Activated naive CD4-positive, alpha-beta T cell treated with Interleukin-2 at 50 U/mL for 16 hours (primary cell): ENCODE measurements at regions not wholly inside any gene's neighbourhood (a gene's known extent, or its start where the extent isn't known, plus 50 kb on each side); places are given as distances from the start of the nearest gene placed in this dataset.

Experiments used
- DNase-seq: peaks from one replicate; pipeline ENCODE4 v3.0.0-alpha.2; 2020

DNA sequence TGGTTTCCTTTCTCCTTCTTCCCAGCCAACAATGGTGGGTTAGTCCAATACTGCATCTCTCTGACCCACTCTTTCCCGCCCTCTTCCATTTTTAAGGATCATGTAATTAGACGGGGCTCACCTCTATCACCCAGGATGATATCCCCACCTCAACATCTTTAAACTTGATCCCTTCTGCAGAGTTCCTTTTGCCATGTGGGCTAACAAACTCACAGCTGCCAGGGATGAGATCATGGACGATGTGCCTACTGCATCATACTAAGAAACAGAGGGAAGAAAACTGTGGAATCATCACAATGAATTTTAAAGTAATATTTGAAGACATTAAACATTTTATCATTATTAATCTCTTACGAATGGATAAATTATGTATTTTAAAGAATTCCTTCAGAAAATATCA, 183.5 kb downstream of the RDH14 start:
- DNase-seq, result no peak

DNA sequence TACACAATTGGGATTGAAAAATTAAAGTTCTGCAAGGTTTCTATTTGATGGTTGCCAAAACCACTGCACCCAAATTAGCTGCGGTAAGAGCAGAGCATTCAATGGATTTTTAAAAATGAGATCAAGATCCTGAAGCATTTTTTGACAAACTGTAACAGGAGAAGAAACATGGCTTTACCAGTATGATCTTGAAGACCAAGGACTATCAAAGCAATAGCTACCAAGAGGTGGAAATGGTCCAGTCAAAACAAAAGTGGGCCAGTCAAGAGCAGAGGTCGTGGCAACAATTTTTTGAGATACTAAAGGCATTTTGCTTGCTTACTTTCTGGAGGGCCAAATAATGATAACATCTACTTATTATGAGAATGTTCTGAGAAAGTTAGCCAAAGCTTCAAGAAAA, 186.8 kb downstream of the RDH14 start:
- no peak for DNase-seq

DNA sequence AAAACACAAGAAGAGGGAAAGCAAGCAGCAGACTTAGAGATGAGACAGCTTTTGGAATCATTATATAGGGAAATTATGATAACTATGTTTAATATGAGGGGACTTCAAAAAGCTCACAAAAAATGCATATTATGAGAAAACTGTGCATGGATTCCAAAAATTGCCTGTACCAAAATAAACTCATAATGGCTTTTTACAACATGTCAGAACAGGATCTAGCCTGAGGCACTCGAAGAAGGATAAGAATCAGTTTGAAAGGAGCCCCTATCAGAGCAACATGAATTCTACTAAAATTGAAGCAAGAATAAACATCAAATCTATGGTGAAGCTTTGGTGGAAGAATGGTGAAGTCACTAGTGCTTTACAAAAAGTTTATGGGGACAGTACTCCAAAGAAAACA, 187.4 kb downstream of the RDH14 start:
- DNase-seq, result no peak

DNA sequence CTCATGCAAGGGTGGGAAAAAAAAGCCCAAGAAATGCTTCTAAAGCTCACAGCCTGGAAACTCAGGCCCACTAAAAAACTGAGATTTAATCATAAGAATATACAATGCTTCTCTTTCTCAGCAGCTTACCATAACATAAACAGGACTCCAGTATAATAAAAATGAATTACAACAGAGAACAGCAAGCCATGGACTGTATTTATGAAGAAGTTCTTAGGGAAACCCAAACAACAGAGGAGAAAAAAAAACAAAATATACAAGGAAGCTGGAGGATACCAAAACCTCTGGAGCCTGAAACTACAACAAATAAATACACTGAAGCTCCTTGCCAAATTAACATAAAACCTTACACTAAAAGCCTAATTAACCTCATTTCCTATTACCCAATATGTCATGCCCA, 187.8 kb downstream of the RDH14 start:
- no peak for DNase-seq

DNA sequence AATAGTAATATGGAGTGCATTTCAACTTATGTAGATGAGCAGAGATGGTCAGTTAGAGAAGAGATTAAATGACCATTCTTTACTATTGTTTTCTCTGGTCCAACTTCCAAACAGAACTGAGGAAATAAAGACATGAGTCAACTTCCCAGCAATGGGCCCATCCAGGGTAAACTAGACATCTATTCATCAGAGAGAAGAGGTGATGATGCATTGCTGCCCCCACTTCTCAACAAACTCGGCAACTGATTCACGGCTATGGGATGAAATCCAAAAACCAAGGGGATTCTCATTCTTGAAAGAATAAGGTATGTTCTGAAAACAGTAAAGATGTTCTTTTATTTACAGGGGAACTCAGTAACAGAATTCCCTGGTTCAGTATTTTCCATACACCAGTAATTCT, 190.7 kb downstream of the RDH14 start:
- no peak for DNase-seq

DNA sequence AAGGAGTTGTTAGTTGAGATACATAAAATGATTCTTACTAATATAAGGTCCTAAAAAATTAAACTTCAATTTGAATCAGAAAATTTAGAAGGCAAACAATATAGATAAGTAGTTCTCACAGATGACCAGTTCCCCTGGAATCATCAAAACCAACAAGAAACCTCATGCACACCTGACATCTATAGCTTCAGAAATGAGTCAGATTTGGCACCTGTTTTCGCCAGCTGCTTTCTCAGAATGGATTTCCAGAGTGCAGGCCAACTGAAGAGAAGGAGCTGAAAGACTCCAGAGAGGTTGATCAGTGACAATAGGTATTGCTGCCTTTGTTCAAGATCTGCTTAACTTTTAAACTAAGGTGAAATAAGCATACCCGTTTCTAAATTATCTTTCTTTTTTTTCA, 192.4 kb downstream of the RDH14 start:
- no peak for DNase-seq

DNA sequence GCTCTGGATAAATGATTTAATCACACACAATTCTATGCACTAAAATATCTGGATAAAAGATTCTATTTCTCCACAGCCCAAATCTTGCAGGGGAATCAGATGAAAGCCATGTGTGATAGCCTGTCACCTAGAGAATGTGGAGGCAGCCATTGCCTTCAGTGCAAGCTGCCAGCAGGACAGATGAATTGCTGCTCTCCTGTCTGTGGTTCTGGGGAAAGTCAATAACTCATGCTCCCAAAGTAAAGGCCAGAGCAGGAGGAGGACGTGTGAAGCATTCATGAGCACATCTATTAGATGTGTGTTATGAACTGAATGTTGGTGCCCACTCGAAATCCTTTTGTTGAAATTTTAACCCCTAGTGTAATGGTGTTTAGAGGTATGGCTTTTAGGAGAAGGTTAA, 195.1 kb downstream of the RDH14 start:
- DNase-seq, result no peak

DNA sequence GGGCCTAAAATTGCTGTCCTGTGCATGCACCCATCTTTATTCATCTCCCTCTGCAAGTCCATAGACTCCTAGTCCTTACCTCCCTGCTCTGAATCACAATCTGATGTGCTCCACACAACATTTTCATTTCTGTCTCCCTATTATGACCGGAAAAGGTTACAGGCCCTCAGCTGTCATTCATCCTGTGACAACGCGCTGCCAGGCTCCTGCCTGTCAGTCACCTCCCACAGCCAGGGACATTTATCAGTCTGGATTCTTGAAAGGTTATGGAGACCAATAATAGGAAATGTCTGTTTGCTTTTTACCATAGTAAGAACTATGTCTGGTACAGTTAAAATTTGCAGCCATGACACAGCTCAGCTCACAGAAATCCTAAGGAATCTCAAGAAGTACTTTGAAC, 197.1 kb downstream of the RDH14 start:
- DNase-seq, result no peak

DNA sequence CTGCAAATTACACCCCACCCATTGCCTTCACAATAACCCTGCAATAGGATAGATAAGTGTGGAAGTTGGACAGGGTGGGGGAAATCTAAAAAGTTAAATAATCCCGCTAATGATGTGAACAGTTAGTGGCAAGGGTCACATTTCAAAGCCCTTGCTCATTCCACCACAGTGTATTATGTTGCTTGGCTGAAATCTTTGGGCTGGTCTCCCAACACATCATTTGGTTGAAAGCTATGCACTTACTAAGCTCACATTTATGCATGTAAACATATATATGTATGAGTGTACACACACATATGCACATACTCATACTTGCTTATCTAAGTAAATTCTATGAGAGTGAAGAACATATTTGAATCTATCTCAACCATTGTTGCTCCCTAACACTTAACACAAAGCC, 197.8 kb downstream of the RDH14 start:
- DNase-seq, result no peak

DNA sequence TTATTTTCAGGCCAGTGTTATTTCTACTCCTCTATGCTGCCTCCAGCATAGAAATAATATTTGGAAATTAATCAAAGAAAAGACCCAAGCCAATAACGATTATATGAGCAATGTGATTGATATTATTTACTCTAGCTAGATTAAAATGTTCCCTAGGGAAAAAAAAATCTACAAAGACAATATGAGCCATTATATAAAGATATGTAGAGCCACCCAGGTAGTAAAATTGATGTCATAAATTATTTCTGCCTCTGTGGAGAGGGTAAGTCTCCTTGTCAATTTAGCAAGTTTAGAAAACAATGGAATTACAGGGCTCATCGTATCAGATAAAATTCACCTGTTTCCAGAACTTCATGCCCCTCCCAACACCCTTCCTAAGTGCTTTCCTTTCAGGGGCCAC, 202.9 kb downstream of the RDH14 start:
- no peak for DNase-seq

DNA sequence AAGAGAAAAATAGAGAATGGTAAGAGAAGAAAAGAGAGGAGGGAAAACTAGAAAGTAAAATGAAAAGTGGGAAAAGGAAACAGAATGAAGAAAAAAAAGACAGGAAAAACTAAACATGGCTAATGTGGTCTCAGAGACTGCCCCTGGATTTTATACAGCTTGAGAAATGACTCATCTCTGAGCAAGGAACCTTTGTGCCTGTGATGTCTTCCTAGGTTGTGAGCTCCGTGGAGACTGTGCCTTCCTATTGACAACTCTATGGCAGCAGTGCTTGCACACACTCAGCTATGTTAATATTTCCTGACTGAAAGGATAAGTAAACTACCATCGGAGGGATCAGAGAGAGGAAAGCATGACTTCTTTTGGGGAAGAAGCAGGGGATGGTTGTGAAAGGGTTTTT, 203.8 kb downstream of the RDH14 start:
- DNase-seq, result no peak

DNA sequence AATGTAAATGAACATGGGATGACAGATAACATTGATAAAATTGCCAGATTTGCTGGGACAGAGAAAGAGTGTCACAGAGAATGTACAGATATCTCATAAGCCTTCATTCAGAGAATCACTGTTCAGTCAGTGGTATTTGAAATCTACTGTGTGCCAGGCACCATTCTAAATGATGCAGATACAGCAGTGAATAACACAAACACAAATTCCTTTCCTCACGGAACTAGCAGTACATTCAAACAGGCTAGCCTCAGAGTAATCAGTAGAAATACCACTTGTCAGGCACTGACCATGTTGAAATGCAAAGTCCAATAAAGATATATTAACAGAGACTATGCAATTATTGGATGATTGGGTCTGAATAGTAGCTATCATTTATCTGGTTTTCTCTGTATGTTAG, 211.0 kb downstream of the RDH14 start:
- DNase-seq, result no peak

DNA sequence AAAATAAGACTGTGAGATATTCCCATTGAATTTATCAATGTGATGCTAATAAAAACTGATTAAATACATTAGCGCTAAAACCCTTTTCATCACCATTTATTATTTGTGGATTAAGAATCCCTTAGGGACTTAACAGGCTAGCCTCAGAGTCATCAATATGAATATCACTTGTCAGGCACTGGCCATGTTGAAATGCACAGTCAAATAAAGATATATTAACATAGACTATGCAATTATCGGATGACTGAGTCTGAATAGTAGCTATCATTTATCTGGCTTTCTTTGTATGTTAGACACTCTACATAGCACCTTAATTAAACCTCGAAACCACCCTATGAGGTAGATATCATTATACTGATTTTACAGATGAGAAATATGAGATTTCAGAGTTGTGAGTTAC, 213.6 kb downstream of the RDH14 start:
- DNase-seq, result no peak

DNA sequence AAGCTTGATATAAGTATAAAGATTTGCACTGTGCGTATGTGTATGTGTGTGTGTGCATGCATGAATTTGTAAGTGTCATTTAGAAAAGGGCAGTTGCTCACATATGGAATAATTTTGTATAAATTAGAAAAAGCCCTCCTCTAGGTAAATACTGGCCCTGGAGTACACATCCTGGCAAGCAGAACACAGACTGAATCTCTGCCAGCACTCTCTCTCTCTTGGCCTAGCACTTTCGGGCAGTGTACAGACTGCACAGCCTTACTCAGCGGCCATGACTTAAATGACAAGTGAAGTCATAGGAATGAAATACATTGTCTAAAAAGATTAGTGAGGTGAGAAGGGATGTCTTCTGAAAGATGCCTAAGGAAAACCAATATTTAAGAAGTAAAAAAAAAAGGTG, 214.1 kb downstream of the RDH14 start:
- DNase-seq, result no peak

DNA sequence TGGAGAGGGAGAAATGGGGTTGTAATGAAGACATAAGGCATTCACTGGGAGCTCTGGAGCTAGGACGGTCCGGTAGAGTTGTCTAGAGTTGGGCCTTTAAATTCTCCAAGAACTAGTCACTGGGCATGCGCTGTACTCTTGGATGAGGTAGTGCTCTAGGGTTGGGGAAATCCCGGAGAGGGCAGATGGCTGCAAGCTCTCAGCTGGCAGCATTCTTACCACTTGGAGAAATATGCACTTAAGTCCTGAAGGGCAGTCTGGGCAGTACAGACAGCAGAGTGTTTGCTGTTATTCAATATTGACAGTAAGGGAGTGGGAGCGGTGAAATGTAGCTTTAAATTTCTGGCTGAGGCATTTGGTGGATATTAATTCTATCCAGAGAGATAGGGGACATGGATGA, 214.6 kb downstream of the RDH14 start:
- no peak for DNase-seq

DNA sequence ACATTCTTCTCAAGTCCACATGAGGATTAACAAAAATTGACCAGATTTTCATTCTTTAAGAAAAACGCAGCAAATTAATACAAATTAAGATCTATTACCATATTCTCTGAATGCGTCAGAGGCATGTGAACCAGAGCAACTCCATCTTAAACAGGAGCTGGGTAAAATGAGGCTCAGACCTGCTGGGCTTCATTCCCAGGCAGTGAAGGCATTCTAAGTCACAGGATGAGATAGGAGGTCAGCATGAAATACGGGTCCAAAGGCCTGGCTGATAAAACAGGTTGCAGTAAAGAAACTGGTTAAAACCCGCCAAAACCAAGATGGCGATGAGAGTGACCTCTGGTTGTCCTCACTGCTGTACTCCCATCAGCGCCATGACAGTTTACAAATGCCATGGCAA, 217.6 kb downstream of the RDH14 start:
- DNase-seq, result no peak

DNA sequence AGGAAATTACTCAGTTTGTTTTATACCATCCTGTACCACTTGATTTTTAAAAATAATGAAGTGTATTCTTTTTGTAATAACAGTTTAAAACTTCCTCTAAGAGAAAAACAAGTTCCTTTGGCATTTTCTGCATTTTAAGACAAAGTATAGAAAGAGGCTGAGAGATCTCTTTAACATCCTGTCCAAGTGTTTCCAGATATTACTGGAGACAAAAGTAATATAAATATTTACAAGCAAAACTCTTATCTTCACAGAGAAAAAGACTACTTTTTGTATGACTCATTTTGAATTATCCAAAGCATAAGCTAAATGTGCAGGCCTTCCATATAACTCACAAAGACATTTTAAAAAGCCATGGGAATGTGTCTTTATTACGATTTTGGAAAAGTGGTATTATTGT, 221.1 kb downstream of the RDH14 start:
- DNase-seq, result no peak

DNA sequence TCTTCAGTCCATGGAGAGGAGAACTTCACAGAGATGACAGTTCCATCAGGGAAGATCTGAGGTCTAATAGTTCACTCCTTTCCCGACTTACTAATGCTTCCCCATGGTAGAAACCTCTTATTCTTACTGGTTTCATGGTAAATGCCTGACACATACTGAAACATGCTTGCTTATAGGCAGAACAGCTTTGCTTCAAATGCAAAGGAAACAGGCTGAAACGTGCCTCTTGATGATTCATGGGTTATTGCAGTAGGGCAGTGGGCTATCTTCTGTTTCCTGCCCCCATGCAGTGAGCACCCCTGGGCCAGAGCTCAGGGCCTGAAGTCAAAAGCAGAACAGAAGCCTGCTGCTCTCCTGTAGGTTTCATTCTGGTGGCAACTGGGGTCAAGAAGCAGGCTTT, 223.5 kb downstream of the RDH14 start:
- DNase-seq, result no peak

DNA sequence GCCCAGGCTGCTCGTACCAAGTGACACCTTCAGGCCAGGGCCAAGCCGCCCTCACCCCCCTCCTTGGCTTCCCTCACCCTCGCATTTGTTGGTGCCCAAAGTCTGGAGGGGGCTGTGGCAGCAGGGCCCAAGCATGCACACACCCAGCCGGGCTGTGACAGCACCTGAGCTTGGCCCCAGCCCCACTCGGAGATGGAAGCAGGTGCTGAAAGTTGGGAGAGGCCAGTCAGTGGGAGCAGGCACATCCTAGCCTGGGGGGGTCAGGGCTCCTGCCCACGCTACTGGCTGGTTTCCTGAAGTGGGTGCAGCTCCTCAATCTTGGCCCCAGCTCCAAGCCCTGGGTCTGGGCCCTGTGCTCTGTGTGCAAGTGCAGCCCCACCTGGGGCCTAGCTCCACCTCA, 228.0 kb downstream of the RDH14 start:
- DNase-seq, result no peak

DNA sequence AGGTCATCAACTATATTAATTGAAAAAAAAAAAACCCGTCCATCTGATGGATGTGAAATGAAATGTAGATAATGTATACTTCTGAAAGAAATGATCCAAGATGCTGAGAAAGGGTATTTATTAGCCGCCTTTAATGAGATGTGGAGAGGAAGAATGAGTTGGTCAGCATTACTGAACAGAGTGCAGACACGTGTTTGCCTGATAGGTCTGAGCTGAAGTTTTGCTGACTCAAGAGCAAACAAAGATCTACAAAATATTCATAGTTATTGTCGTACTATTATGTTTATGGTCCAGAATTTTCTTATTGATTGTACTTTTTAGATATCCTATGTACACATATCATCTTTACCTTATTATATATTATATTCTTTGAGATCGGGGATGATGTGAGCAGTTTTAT, 235.3 kb downstream of the RDH14 start:
- DNase-seq, result no peak

DNA sequence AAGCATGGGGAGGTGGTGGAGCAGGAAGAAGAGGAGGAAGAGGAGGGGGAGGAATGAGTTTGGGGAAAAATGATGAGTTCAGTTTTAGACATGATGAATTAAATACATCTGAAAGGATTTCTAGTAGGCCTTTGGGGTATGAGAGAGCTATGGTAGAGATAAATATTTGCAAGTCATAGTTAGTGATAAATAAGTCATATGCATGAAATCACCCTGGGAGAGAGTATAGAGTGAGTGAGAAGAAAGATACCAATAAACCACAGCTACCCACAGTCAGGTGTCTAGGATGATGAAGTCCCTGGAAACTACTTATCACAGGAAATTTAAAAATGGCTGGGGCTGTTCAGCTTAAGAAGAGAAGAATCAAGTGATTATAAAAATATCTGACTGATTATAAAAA, 240.5 kb downstream of the RDH14 start:
- DNase-seq, result no peak

DNA sequence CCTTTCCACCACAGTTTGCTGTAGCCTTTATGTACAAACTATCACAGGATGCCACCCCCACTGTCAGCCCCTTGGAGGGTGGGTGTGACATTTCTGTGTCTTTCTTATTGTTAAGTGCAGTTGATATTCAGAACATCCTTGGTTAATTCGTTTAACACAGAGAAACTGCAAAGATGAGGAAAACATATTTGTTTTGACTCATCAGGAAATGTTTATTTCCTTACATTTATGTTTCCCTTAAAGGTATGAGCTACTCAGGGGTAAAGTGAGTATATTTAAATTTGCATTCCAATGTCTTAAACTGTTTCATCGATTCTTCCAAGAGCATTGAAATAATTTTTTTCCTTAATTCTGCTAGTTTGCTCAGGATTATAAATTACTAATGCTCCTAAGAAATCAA, 243.4 kb downstream of the RDH14 start:
- no peak for DNase-seq

DNA sequence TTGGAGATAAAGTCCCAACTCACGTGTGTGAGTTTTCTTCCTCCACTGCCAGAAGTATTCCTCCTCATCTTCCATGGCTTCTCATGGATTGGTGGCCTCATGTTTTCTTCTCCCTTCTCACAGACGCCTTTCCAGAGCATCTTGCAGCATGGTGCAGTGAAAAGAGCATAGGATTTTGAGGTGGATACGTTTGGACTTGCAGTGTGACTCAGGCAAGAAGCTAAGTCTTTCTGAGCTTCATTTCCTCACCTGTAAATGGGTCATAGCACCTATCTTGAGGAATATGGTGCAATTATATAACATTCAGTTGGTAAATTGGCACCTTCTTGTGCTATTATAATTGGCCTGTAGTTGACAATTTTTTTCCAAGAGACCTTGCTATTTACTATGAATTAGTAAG, 247.6 kb downstream of the RDH14 start:
- DNase-seq, result no peak

DNA sequence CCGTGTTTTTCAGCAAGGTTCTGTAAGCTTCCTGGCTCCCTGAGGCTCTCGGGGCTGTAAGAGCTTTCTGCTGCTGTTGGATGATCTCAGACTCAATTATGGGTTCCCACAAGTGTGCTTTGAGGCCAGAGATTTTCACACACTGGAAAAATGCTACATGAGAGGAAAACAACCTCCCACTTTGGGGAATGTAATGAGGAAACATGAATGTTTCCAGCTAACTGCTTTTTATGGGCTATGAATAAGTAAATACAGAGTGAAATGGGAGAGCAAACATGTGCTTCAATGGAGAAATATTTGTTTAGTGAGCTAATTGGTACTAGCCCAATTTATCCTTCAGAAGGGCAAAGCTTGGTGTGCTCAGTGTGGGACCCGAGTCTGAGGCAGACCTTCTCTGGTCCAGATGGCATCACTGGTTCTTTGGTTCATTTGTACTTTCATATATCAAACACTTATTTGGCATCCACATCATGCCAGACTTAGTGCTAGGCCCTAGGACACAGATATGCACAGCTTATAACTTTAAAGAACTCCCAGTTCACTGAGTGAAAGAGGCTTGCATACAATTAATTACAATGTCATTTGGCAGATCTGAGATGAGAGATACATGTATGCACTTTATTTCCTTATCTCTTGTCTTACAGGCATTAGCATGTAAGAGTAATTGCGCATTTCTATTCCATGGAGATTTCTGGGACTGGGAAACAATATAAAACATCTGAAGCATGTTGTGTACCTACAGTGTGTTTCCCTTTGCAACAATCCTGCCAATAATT, 248.8 kb downstream of the RDH14 start:
- DNase-seq, result no peak

DNA sequence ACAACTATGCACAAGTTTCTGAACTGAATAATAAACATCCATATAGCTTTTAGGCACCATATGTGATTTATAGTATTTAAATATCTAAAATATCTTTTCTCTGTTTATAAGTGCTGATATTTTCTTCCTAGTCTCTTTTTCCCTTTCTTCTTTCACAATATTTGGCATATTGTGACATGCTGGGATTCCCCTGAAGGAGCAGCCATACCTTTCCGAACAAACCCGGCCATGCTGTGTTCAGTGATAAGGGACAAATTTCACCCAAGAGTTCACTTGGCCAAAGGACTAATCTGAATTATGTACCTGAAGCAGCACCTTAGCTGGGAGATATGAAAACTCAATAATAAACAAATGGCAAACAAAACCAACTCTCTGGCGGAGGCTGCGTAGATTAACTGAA, 250.8 kb downstream of the RDH14 start:
- DNase-seq, result no peak

DNA sequence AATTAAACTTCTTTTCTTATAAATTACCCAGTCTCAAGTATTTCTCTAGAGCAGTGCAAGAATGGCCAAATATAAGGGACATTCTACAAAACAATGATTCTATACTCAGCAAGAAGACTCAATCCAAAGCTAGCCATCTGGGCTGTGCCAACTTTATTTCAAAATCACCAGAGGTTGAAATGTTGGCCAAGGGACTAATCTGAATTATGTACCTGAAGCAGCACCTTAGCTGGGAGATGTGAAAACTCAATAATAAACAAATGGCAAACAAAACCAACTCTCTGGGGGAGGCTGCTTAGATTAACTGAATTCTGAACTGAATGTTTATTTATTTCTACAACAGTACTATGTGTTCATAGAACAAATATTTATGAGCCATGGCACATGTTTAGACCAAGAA, 251.3 kb downstream of the RDH14 start:
- no peak for DNase-seq
